CD14-positive monocyte (primary cell): ENCODE measurements at regions not wholly inside any gene's neighbourhood (a gene's known extent, or its start where the extent isn't known, plus 50 kb on each side); places are given as distances from the start of the nearest gene placed in this dataset.

ENCODE experiments used
- DNase-seq, 3 donors: peaks; one replicate each; pipeline ENCODE4 v3.0.0-alpha.2; 2011 to 2022
- H2AFZ ChIP-seq: 2 replicates; pipeline ENCODE4 v1.6.0; 2012; ENCODE audit warnings: mild to moderate bottlenecking, low read depth, low read length, inconsistent platforms; ENCODE audit not compliant: insufficient read depth, poor library complexity, severe bottlenecking
- H3K27ac ChIP-seq, 2 donors: 1 replicate in 1 of 2; 2 replicates in 1 of 2; pipeline ENCODE4 v1.5.1; 2012 to 2013; ENCODE audit warnings: low read length in 2 of 2, control low read depth in 1 of 2, inconsistent platforms in 1 of 2, low read depth in 1 of 2, mild to moderate bottlenecking in 1 of 2
- H3K27me3 ChIP-seq, 2 donors: one replicate each; pipeline versions ENCODE4 v1.6.0 to v1.6.1; 2011 to 2013; ENCODE audit warnings: low read length in 2 of 2; ENCODE audit not compliant: control insufficient read depth in 2 of 2, insufficient read depth in 2 of 2
- H3K36me3 ChIP-seq, 2 donors: replicated peaks in 1 of 2; 1 replicate in 1 of 2; 2 replicates in 1 of 2; pipeline versions ENCODE4 v1.5.1 to v1.6.1; 2012 to 2013; ENCODE audit warnings: low read length in 2 of 2, control low read depth in 1 of 2, inconsistent platforms in 1 of 2, mild to moderate bottlenecking in 1 of 2; ENCODE audit not compliant: insufficient read depth in 2 of 2, control insufficient read depth in 1 of 2
- H3K4me1 ChIP-seq, 2 donors: 1 replicate in 1 of 2; 2 replicates in 1 of 2; pipeline versions ENCODE4 v1.5.1 to v1.6.1; 2012 to 2013; ENCODE audit warnings: low read length in 2 of 2, control low read depth in 1 of 2, inconsistent platforms in 1 of 2, mild to moderate bottlenecking in 1 of 2, moderate library complexity in 1 of 2; ENCODE audit not compliant: insufficient read depth in 2 of 2, control insufficient read depth in 1 of 2
- H3K4me2 ChIP-seq: replicated peaks from 2 replicates; pipeline ENCODE3; 2012; ENCODE audit warnings: low read length, moderate library complexity, mild to moderate bottlenecking; ENCODE audit not compliant: poor library complexity, severe bottlenecking; ENCODE audit errors: extremely low read depth
- H3K4me3 ChIP-seq, 3 experiments: fragments of 200-600 bp in 1 of 3; sonication (generic) in 1 of 3; replicated peaks in 1 of 3; 1 replicate in 2 of 3; 2 replicates in 1 of 3; pipeline ENCODE4 v1.5.1; 2011 to 2013; ENCODE audit warnings: low read length in 3 of 3, mild to moderate bottlenecking in 3 of 3, control low read depth in 2 of 3, low read depth in 2 of 3, inconsistent platforms in 1 of 3, moderate library complexity in 1 of 3
- H3K79me2 ChIP-seq: 2 replicates; pipeline ENCODE4 v1.6.0; 2012; ENCODE audit warnings: mild to moderate bottlenecking, control low read depth, inconsistent platforms, low read length, moderate library complexity; ENCODE audit not compliant: insufficient read depth
- H3K9ac ChIP-seq: 2 replicates; pipeline ENCODE4 v1.6.0; 2017; ENCODE audit warnings: low read length, mild to moderate bottlenecking; ENCODE audit not compliant: insufficient read depth, poor library complexity, severe bottlenecking
- H3K9me3 ChIP-seq, 2 donors: replicated peaks in 1 of 2; 1 replicate in 1 of 2; 2 replicates in 1 of 2; pipeline versions ENCODE4 v1.5.1 to v1.6.1; 2012 to 2013; ENCODE audit warnings: low read length in 2 of 2, control low read depth in 1 of 2; ENCODE audit not compliant: control insufficient read depth in 1 of 2, insufficient read depth in 1 of 2
- H4K20me1 ChIP-seq: 2 replicates; pipeline ENCODE4 v1.6.0; 2012; ENCODE audit warnings: mild to moderate bottlenecking, low read length, control low read depth, moderate library complexity; ENCODE audit not compliant: insufficient read depth
- H3K27ac Mint-ChIP-seq, 7 donors: one replicate each; pipeline ENCODE4 v1.8.0; 2020; ENCODE audit warnings: mild to moderate bottlenecking in 7 of 7, mixed read lengths in 7 of 7, moderate library complexity in 6 of 7, inconsistent platforms in 2 of 7
- H3K27me3 Mint-ChIP-seq, 3 donors: one replicate each; pipeline ENCODE4 v1.8.0; 2021 to 2022; ENCODE audit warnings: low read depth in 3 of 3, mild to moderate bottlenecking in 3 of 3, mixed read lengths in 3 of 3, moderate library complexity in 3 of 3, inconsistent platforms in 1 of 3
- H3K36me3 Mint-ChIP-seq, 2 donors: one replicate each; pipeline ENCODE4 v1.8.0; 2020; ENCODE audit warnings: mixed read lengths in 2 of 2, inconsistent platforms in 1 of 2, mild to moderate bottlenecking in 1 of 2
- H3K4me1 Mint-ChIP-seq: one replicate; pipeline ENCODE4 v1.8.0; 2020; ENCODE audit warnings: mild to moderate bottlenecking, mixed read lengths
- H3K4me3 Mint-ChIP-seq, 2 donors: one replicate each; pipeline ENCODE4 v1.8.0; 2020; ENCODE audit warnings: mild to moderate bottlenecking in 2 of 2, mixed read lengths in 2 of 2, moderate library complexity in 1 of 2
- H3K9me3 Mint-ChIP-seq, 7 donors: one replicate each; pipeline ENCODE4 v1.8.0; 2020 to 2022; ENCODE audit warnings: mixed read lengths in 7 of 7, mild to moderate bottlenecking in 6 of 7, moderate library complexity in 6 of 7, inconsistent platforms in 2 of 7
- WGBS: methylation state at CpG from one replicate; pipeline ENCODE4 v1.1.5; 2013; ENCODE audit warnings: missing lambda C conversion rate; ENCODE audit not compliant: insufficient coverage; 5-methylcytosine and 5-hydroxymethylcytosine counted together
- intact Hi-C, 2 donors: fragments of 100-400 bp; cut with micrococcal nuclease; formaldehyde crosslinking; loops; one replicate each; pipeline versions ENCODE4 v1.15.0 to v1.15.1; 2023
- TF ChIP-seq, protein P1 (sequence below): fragments of 200-600 bp; IDR thresholded peaks from one replicate; pipeline ENCODE4 v1.8.0; 2022; ENCODE audit warnings: antibody characterized with exemption, mild to moderate bottlenecking

DNA sequence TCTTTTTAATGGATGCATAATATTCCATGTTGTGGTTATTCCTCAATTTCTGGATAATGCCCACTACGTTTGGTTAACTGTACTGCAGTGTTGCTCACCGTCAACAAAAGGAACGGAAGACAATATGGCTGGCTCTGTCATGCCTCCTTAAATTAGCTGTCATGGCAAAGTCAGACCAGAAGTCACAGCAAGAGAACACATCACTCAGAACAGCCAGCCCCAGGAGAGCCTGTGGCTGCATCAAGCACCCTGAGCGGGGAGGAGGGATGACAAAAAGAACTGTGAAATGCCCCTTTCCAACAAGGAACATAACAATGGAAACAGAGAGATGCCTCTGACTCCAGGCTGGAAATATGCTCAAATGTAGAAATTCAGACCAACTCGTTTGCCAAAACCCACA lies 366.0 kb upstream of the ZNF507 start:
- Mint-ChIP-seq H3K36me3 (no peaks in the 10 kb centered on the region), H3K27me3 (no peaks in the 10 kb centered on the region), H3K4me3 (no peak overlapping the region), H3K4me1 (no peaks in the 10 kb centered on the region), H3K27ac (no peak overlapping the region), H3K9me3 (peaks cover 0 to 19% (median 3%) of the 10 kb centered on the region in 7 donors)
- Histone ChIP-seq H3K79me2 (no peaks in the 10 kb centered on the region), H3K9me3 (no peaks in the 10 kb centered on the region), H3K4me3 (no peak overlapping the region), H2AFZ (no peak overlapping the region), H3K4me2 (no peak overlapping the region), H3K4me1 (no peaks in the 10 kb centered on the region), H3K36me3 (no peaks in the 10 kb centered on the region), H3K27me3 (no peaks in the 10 kb centered on the region), H3K9ac (no peak overlapping the region), H3K27ac (no peak overlapping the region), H4K20me1 (no peaks in the 10 kb centered on the region)
- no peak for DNase-seq
- TF ChIP-seq, protein P1, sequence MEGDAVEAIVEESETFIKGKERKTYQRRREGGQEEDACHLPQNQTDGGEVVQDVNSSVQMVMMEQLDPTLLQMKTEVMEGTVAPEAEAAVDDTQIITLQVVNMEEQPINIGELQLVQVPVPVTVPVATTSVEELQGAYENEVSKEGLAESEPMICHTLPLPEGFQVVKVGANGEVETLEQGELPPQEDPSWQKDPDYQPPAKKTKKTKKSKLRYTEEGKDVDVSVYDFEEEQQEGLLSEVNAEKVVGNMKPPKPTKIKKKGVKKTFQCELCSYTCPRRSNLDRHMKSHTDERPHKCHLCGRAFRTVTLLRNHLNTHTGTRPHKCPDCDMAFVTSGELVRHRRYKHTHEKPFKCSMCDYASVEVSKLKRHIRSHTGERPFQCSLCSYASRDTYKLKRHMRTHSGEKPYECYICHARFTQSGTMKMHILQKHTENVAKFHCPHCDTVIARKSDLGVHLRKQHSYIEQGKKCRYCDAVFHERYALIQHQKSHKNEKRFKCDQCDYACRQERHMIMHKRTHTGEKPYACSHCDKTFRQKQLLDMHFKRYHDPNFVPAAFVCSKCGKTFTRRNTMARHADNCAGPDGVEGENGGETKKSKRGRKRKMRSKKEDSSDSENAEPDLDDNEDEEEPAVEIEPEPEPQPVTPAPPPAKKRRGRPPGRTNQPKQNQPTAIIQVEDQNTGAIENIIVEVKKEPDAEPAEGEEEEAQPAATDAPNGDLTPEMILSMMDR: no peak
- intact Hi-C loops: no loop called here
- 89% methylated on average over 3 of the region's 5 CpGs for WGBS

DNA sequence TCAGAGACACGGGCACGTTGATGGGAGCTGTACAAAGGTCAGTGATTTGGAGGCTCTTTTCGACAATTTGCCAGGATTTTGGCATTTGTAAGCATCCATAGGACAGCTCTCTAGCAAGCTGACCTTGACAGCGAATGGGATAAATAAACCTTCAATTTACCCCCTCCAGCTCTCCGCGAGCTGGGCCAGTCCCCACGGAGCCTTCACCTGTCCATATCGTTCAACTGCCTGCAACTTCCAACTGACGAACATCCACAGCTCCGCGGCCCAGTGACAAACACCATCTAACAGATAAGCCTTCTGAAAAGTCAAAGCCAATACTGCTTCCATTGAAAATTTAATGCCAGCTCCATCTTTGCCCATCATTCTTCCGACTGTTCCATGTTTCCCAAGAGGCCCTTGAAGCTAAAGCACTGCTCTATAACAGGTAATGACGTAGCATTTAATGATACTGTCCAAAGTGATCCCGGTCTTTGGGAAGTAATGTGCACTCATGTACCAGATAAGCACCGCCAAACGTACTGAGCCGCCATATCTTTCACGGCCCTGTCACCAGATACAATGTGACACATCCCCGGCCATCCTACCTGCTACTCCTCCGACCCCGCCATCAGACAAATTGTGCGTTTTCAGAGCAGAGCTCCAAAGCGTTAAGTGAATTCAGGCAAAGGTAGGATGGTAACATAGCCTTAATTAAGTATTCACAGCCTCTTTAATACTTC lies 365.3 kb upstream of the ZNF507 start:
- WGBS: 94% methylated on average over 18 of the region's 23 CpGs
- H3K27me3 Mint-ChIP-seq: peaks cover 0 to 2% (median 0%) of the 10 kb centered on the region in 3 donors
- Histone ChIP-seq H3K4me3 (no peak overlapping the region), H2AFZ (no peak overlapping the region), H3K79me2 (no peaks in the 10 kb centered on the region), H3K36me3 (no peaks in the 10 kb centered on the region), H3K4me2 (no peak overlapping the region), H3K9me3 (peaks cover 3 to 6% of the 10 kb centered on the region in 2 donors), H3K9ac (no peak overlapping the region), H3K4me1 (no peaks in the 10 kb centered on the region), H4K20me1 (no peaks in the 10 kb centered on the region), H3K27me3 (no peaks in the 10 kb centered on the region), H3K27ac (no peak overlapping the region)
- no peaks in the 10 kb centered on the region for H3K4me1 Mint-ChIP-seq
- H3K4me3 Mint-ChIP-seq: no peak overlapping the region
- intact Hi-C loops: no loop called here
- no peak overlapping the region for H3K27ac Mint-ChIP-seq
- no peaks in the 10 kb centered on the region for H3K36me3 Mint-ChIP-seq
- peaks cover 1 to 17% (median 5%) of the 10 kb centered on the region in 7 donors for H3K9me3 Mint-ChIP-seq
- no peak for DNase-seq
- TF ChIP-seq, protein P1: no peak
